ENCODE measurements at regions not wholly inside any gene's neighbourhood (a gene's known extent, or its start where the extent isn't known, plus 50 kb on each side); places are given as distances from the start of the nearest gene placed in this dataset.

- no peak for DNase-seq
These were observed 871.1 kb upstream of the SLIT2 start for GRCh38 chr4:19380600-19380999.

GRCh38 chr4:19379191-19379708, 872.5 kb upstream of the SLIT2 start:
- DNase-seq, result no peak

- no peak for DNase-seq
These were observed 875.8 kb upstream of the SLIT2 start for GRCh38 chr4:19375931-19376330.

GRCh38 chr4:19375136-19375804, 876.4 kb upstream of the SLIT2 start:
- DNase-seq, result no peak

GRCh38 chr4:19372390-19372789, 879.3 kb upstream of the SLIT2 start:
- DNase-seq, result no peak

GRCh38 chr4:19368800-19369199, 882.9 kb upstream of the SLIT2 start:
- no peak for DNase-seq

- DNase-seq, result no peak
These were observed 884.8 kb upstream of the SLIT2 start for GRCh38 chr4:19366916-19367315.

GRCh38 chr4:19358015-19358414, 893.7 kb upstream of the SLIT2 start:
- no peak for DNase-seq

GRCh38 chr4:19349416-19349815, 902.3 kb upstream of the SLIT2 start:
- DNase-seq, result no peak

- DNase-seq, result no peak
These were observed 903.0 kb upstream of the SLIT2 start for GRCh38 chr4:19348746-19349145.

- no peak for DNase-seq
These were observed 905.1 kb upstream of the SLIT2 start for GRCh38 chr4:19346636-19347035.

- no peak for DNase-seq
These were observed 922.1 kb upstream of the SLIT2 start for GRCh38 chr4:19329631-19330030.

- no peak for DNase-seq
These were observed 922.6 kb upstream of the SLIT2 start for GRCh38 chr4:19329077-19329476.

- no peak for DNase-seq
These were observed 924.3 kb upstream of the SLIT2 start for GRCh38 chr4:19327364-19327763.

GRCh38 chr4:19324184-19324583, 927.5 kb upstream of the SLIT2 start:
- DNase-seq, result no peak

- DNase-seq, result no peak
These were observed 932.1 kb upstream of the SLIT2 start for GRCh38 chr4:19319607-19320006.

GRCh38 chr4:19317377-19317776, 934.3 kb upstream of the SLIT2 start:
- DNase-seq, result no peak

GRCh38 chr4:19314116-19314515, 937.6 kb upstream of the SLIT2 start:
- no peak for DNase-seq

- no peak for DNase-seq
These were observed 942.3 kb upstream of the SLIT2 start for GRCh38 chr4:19309378-19309777.

GRCh38 chr4:19304028-19304427, 947.7 kb upstream of the SLIT2 start:
- no peak for DNase-seq

- no peak for DNase-seq
These were observed 950.2 kb upstream of the SLIT2 start for GRCh38 chr4:19301527-19301926.

GRCh38 chr4:19300213-19300612, 951.5 kb upstream of the SLIT2 start:
- DNase-seq, result no peak

GRCh38 chr4:19298998-19299397, 952.7 kb upstream of the SLIT2 start:
- no peak for DNase-seq

- no peak for DNase-seq
These were observed 957.9 kb upstream of the SLIT2 start for GRCh38 chr4:19293781-19294180.

GRCh38 chr4:19293080-19293479, 958.6 kb upstream of the SLIT2 start:
- DNase-seq, result no peak

All from stimulated activated naive CD4-positive, alpha-beta T cell treated with Interleukin-2 at 50 U/mL for 16 hours (primary cell).